HepG2 (cell line): ENCODE measurements at regions not wholly inside any gene's neighbourhood (a gene's known extent, or its start where the extent isn't known, plus 50 kb on each side); places are given as distances from the start of the nearest gene placed in this dataset.

Experiments used
- ETS1 ChIP-seq: sonication (generic); formaldehyde crosslinking; IDR thresholded peaks from 2 replicates; pipeline ENCODE4 v1.4.0; 2020; ENCODE audit warnings: missing genetic modification reagents
- KLF15 ChIP-seq: sonication (generic); formaldehyde crosslinking; IDR thresholded peaks from 2 replicates; pipeline ENCODE4 v1.8.1; 2023; ENCODE audit warnings: borderline replicate concordance, mild to moderate bottlenecking, inconsistent platforms, missing genetic modification reagents, mixed read lengths
- NPAS2 ChIP-seq: sonication (generic); formaldehyde crosslinking; IDR thresholded peaks from 2 replicates; pipeline ENCODE4 v1.8.0; 2022; ENCODE audit warnings: mild to moderate bottlenecking, missing genetic modification reagents, borderline replicate concordance
- SSRP1 ChIP-seq: IDR thresholded peaks from 2 replicates; pipeline ENCODE4 v1.6.1; 2016; ENCODE audit warnings: control low read depth
- TGIF2 ChIP-seq: IDR thresholded peaks from 2 replicates; pipeline ENCODE4 v1.6.1; 2016; ENCODE audit warnings: control low read depth, missing compliant biosample characterization
- USF2 ChIP-seq, 2 experiments: sonication (generic) in 1 of 2; formaldehyde crosslinking in 1 of 2; IDR thresholded peaks; 2 replicates each; pipeline versions ENCODE4 v1.5.1 to v1.6.1; 2011 to 2020; ENCODE audit warnings: borderline replicate concordance in 1 of 2, low read depth in 1 of 2, low read length in 1 of 2, mild to moderate bottlenecking in 1 of 2, missing genetic modification reagents in 1 of 2, moderate library complexity in 1 of 2
- ZBTB14 ChIP-seq: sonication (generic); formaldehyde crosslinking; IDR thresholded peaks from 2 replicates; pipeline ENCODE4 v1.4.0; 2020; ENCODE audit warnings: missing genetic modification reagents
- ZBTB7A ChIP-seq: sonication (generic); formaldehyde crosslinking; IDR thresholded peaks from 2 replicates; pipeline ENCODE4 v1.8.0; 2022; ENCODE audit warnings: mild to moderate bottlenecking, missing genetic modification reagents
- ZNF225 ChIP-seq: sonication (generic); formaldehyde crosslinking; IDR thresholded peaks from 2 replicates; pipeline ENCODE4 v1.4.0; 2020; ENCODE audit warnings: mild to moderate bottlenecking, missing genetic modification reagents
- ZNF251 ChIP-seq: sonication (generic); formaldehyde crosslinking; IDR thresholded peaks from 2 replicates; pipeline ENCODE4 v1.9.0; 2021; ENCODE audit warnings: mild to moderate bottlenecking, missing genetic modification reagents
- ZNF34 ChIP-seq: sonication (generic); formaldehyde crosslinking; IDR thresholded peaks from 2 replicates; pipeline ENCODE4 v1.4.0; 2020; ENCODE audit warnings: mild to moderate bottlenecking, missing genetic modification reagents, borderline replicate concordance
- ZNF446 ChIP-seq: sonication (generic); formaldehyde crosslinking; IDR thresholded peaks from 2 replicates; pipeline ENCODE4 v1.5.0; 2020; ENCODE audit warnings: mild to moderate bottlenecking, missing genetic modification reagents
- ZNF572 ChIP-seq: sonication (generic); formaldehyde crosslinking; IDR thresholded peaks from 2 replicates; pipeline ENCODE4 v1.5.1; 2020; ENCODE audit warnings: mild to moderate bottlenecking, missing genetic modification reagents
- TF ChIP-seq, protein P1 (sequence below), 2 experiments: sonication (generic) in 1 of 2; formaldehyde crosslinking in 1 of 2; IDR thresholded peaks; 2 replicates each; pipeline versions ENCODE4 v1.6.1 to v1.9.0; 2014 to 2022; ENCODE audit warnings: antibody characterized with exemption in 1 of 2, borderline replicate concordance in 1 of 2, inconsistent platforms in 1 of 2, low read depth in 1 of 2, missing genetic modification reagents in 1 of 2
- TF ChIP-seq, protein P2 (sequence below): sonication (generic); formaldehyde crosslinking; IDR thresholded peaks from 2 replicates; pipeline ENCODE4 v1.4.0; 2020; ENCODE audit warnings: missing genetic modification reagents
- TF ChIP-seq, protein P3 (sequence below): IDR thresholded peaks from 2 replicates; pipeline ENCODE4 v1.6.1; 2016; ENCODE audit warnings: mild to moderate bottlenecking, missing biosample characterization, missing genetic modification reagents

DNA sequence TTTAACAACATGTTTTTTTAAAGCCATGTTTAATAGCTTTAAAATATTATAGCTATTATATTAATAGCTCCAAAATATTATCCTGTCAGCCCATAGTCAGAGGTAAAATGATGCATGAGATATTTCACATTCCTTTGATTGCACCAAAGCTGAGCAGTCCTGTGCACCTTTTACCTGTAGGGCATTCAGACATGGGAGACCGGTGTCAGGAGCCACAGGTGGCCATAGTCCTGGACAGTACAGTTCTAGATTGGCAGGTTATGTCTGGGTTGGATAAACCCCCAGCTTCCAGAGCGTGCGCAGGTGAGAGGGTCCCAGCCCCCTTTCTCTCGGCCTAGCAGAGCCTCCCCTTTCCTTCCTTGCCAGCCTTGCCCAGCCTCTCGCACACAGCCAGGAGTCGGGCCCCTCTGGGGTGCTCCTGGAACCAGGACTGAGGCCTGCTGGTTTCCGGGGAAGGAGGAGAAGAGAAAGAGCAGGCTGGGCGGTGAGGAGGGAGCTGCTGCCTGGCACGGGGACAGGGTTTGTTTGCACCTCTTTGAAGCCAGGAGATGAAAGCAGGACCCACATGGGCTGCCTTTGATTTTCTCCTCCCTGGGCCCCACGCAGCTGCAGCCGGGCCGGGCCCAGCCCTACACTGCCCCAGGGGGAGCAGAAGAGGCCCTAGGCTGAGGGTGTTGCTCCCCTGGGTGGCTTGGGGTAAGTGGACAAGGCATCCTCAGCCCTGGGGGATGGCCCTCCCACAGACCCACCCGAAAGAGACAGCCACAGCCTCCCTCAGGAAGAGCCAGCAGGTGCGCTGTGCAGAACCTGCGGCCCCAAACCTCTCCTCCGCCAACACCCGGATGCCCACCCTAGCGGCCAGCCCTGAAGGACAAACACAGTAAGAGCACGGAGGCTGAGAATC, 75.2 kb upstream of the TARDBP start (continued):
- TF ChIP-seq, protein P1, sequence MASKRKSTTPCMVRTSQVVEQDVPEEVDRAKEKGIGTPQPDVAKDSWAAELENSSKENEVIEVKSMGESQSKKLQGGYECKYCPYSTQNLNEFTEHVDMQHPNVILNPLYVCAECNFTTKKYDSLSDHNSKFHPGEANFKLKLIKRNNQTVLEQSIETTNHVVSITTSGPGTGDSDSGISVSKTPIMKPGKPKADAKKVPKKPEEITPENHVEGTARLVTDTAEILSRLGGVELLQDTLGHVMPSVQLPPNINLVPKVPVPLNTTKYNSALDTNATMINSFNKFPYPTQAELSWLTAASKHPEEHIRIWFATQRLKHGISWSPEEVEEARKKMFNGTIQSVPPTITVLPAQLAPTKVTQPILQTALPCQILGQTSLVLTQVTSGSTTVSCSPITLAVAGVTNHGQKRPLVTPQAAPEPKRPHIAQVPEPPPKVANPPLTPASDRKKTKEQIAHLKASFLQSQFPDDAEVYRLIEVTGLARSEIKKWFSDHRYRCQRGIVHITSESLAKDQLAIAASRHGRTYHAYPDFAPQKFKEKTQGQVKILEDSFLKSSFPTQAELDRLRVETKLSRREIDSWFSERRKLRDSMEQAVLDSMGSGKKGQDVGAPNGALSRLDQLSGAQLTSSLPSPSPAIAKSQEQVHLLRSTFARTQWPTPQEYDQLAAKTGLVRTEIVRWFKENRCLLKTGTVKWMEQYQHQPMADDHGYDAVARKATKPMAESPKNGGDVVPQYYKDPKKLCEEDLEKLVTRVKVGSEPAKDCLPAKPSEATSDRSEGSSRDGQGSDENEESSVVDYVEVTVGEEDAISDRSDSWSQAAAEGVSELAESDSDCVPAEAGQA (IDR thresholded peaks at IDR 0.05; ENCODE audit: low read depth), result no peak
- TF ChIP-seq, protein P1 (CRISPR knock-in tag; IDR thresholded peaks at IDR 0.05; ENCODE audit: borderline replicate concordance), result no peak
- TF ChIP-seq ZBTB7A (CRISPR knock-in tag), result no peak
- TF ChIP-seq ZBTB14 (CRISPR knock-in tag), result no peak
- TF ChIP-seq ZNF446 (CRISPR knock-in tag), result no peak
- TF ChIP-seq USF2 (IDR thresholded peaks at IDR 0.05; ENCODE audit: low read depth, low read length), result no peak
- TF ChIP-seq USF2 (CRISPR knock-in tag; IDR thresholded peaks at IDR 0.05; ENCODE audit: borderline replicate concordance), result no peak
- TF ChIP-seq SSRP1, result no peak
- TF ChIP-seq KLF15 (CRISPR knock-in tag), result no peak
- TF ChIP-seq ZNF572 (CRISPR knock-in tag), result no peak
- TF ChIP-seq TGIF2 (CRISPR knock-in tag), result no peak
- no peak for TF ChIP-seq ZNF225 (CRISPR knock-in tag)
- TF ChIP-seq, protein P2, sequence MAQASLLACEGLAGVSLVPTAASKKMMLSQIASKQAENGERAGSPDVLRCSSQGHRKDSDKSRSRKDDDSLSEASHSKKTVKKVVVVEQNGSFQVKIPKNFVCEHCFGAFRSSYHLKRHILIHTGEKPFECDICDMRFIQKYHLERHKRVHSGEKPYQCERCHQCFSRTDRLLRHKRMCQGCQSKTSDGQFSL (CRISPR knock-in tag), result no peak
- no peak for TF ChIP-seq ETS1
- TF ChIP-seq, protein P3, sequence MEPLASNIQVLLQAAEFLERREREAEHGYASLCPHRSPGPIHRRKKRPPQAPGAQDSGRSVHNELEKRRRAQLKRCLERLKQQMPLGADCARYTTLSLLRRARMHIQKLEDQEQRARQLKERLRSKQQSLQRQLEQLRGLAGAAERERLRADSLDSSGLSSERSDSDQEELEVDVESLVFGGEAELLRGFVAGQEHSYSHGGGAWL (CRISPR knock-in tag), result no peak; the same call in 1 of the 2 replicates
- no peak for TF ChIP-seq ZNF251 (CRISPR knock-in tag)
- TF ChIP-seq ZNF34 (CRISPR knock-in tag), result no peak
- TF ChIP-seq NPAS2 (CRISPR knock-in tag), result no peak
